SK-N-SH (cell line): ENCODE measurements at regions not wholly inside any gene's neighbourhood (a gene's known extent, or its start where the extent isn't known, plus 50 kb on each side); places are given as distances from the start of the nearest gene placed in this dataset.
"Not testable (repeated sequence)": the region's sequence is repeated elsewhere in the genome, so short reads cannot be mapped to it uniquely, and the experiment has no call there.

Experiments used
- JUND ChIP-seq: IDR thresholded peaks from 2 replicates; pipeline ENCODE4 v1.4.0; 2012
- MXI1 ChIP-seq: IDR thresholded peaks from 2 replicates; pipeline ENCODE4 v1.6.1; 2012; ENCODE audit warnings: mild to moderate bottlenecking, low read depth, low read length, improper control_type of control experiment
- RAD21 ChIP-seq: IDR thresholded peaks from 2 replicates; pipeline ENCODE4 v1.6.1; 2012; ENCODE audit warnings: mild to moderate bottlenecking, low read length
- RCOR1 ChIP-seq: fragments of 150-350 bp; IDR thresholded peaks from 2 replicates; pipeline ENCODE4 v1.6.1; 2017; ENCODE audit warnings: antibody characterized with exemption, low read length
- RFX5 ChIP-seq: IDR thresholded peaks from 2 replicates; pipeline ENCODE4 v1.6.1; 2012; ENCODE audit warnings: mild to moderate bottlenecking, improper control_type of control experiment, low read length
- SIN3A ChIP-seq: IDR thresholded peaks from 2 replicates; pipeline ENCODE4 v1.6.1; 2012; ENCODE audit warnings: low read depth, mild to moderate bottlenecking, low read length, moderate library complexity, borderline replicate concordance
- SMC3 ChIP-seq: IDR thresholded peaks from 2 replicates; pipeline ENCODE4 v1.6.1; 2012; ENCODE audit warnings: low read depth, low read length, improper control_type of control experiment
- TF ChIP-seq, protein P1 (sequence below): fragments of 200-600 bp; sonication (generic); IDR thresholded peaks from 2 replicates; pipeline ENCODE4 v1.6.1; 2017; ENCODE audit warnings: antibody characterized with exemption, mild to moderate bottlenecking, moderate library complexity
- TF ChIP-seq, protein P2 (sequence below): fragments of 150-350 bp; IDR thresholded peaks from 2 replicates; pipeline ENCODE4 v1.6.1; 2017; ENCODE audit warnings: antibody characterized with exemption, low read length, low read depth, borderline replicate concordance

DNA sequence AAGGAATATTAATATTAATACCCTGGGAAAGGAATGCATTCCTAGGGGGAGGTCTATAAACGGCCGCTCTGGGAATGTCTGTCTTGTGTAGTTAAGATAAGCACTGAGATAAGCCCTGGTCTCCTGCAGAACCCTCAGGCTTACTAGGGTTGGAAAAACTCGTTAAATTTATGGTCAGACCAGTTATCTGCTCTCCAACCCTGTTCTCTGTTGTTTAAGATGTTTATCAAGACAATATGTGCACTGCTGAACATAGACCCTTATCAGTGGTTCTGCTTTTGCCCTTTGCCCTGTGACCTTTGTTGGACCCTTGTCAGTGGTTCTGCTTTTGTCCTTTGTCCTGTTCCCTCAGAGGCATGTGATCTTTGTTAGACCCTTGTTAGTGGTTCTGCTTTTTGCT lies 1276.7 kb upstream of the ALCAM start:
- TF ChIP-seq, protein P1, sequence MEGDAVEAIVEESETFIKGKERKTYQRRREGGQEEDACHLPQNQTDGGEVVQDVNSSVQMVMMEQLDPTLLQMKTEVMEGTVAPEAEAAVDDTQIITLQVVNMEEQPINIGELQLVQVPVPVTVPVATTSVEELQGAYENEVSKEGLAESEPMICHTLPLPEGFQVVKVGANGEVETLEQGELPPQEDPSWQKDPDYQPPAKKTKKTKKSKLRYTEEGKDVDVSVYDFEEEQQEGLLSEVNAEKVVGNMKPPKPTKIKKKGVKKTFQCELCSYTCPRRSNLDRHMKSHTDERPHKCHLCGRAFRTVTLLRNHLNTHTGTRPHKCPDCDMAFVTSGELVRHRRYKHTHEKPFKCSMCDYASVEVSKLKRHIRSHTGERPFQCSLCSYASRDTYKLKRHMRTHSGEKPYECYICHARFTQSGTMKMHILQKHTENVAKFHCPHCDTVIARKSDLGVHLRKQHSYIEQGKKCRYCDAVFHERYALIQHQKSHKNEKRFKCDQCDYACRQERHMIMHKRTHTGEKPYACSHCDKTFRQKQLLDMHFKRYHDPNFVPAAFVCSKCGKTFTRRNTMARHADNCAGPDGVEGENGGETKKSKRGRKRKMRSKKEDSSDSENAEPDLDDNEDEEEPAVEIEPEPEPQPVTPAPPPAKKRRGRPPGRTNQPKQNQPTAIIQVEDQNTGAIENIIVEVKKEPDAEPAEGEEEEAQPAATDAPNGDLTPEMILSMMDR = not testable (repeated sequence)
- TF ChIP-seq, protein P2, sequence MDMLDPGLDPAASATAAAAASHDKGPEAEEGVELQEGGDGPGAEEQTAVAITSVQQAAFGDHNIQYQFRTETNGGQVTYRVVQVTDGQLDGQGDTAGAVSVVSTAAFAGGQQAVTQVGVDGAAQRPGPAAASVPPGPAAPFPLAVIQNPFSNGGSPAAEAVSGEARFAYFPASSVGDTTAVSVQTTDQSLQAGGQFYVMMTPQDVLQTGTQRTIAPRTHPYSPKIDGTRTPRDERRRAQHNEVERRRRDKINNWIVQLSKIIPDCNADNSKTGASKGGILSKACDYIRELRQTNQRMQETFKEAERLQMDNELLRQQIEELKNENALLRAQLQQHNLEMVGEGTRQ = not testable (repeated sequence)
- TF ChIP-seq RFX5, SMC3, JUND, MXI1, RCOR1, RAD21, SIN3A: not testable (repeated sequence)
